ENCODE measurements at regions not wholly inside any gene's neighbourhood (a gene's known extent, or its start where the extent isn't known, plus 50 kb on each side); places are given as distances from the start of the nearest gene placed in this dataset.

- TF ChIP-seq POLR2A (IDR thresholded peaks at IDR 0.05), result no peak
- TF ChIP-seq CTCF (IDR thresholded peaks at IDR 0.05), result no peak
- TF ChIP-seq POLR2AphosphoS5 (IDR thresholded peaks at IDR 0.05), result no peak
- TF ChIP-seq EP300 (IDR thresholded peaks at IDR 0.05), result no peak
Measured at GRCh38 chr1:170836141-170836540, 99.2 kb upstream of the MROH9 start.
